HEK293 (cell line): ENCODE measurements at regions not wholly inside any gene's neighbourhood (a gene's known extent, or its start where the extent isn't known, plus 50 kb on each side); places are given as distances from the start of the nearest gene placed in this dataset.

Experiments used
- ZNF501 ChIP-seq: fragments of 450-650 bp; formaldehyde crosslinking; IDR thresholded peaks from 2 replicates; pipeline ENCODE4 v1.5.1; 2016; ENCODE audit warnings: missing biosample characterization, missing genetic modification characterization
- ZSCAN4 ChIP-seq: fragments of 450-650 bp; formaldehyde crosslinking; IDR thresholded peaks from 2 replicates; pipeline ENCODE4 v1.5.1; 2017; ENCODE audit warnings: missing biosample characterization, missing genetic modification characterization

- TF ChIP-seq ZNF501 (tag by site-specific recombination) = no peak
- TF ChIP-seq ZSCAN4 (tag by site-specific recombination) = no peak
Measured at GRCh38 chr4:126396703-126397102, 1081.9 kb downstream of the FAT4 start.
